Suppressor macrophage treated with lipopolysaccharide for 4 hours (primary cell): ENCODE measurements at regions not wholly inside any gene's neighbourhood (a gene's known extent, or its start where the extent isn't known, plus 50 kb on each side); places are given as distances from the start of the nearest gene placed in this dataset.

Source experiments
- DNase-seq: peaks from one replicate; pipeline ENCODE4 v3.0.0-alpha.2; 2020

- no peak for DNase-seq
Measured at GRCh38 chr2:47234456-47234855, 58.1 kb upstream of the CALM2 start.

- DNase-seq = no peak
Measured at GRCh38 chr2:47232738-47233415, 56.6 kb upstream of the CALM2 start.

- DNase-seq = no peak
Measured at GRCh38 chr2:47230418-47230817, 54.1 kb upstream of the CALM2 start.

GRCh38 chr2:47227532-47228279, 51.4 kb upstream of the CALM2 start:
- no peak for DNase-seq

GRCh38 chr2:47226923-47227220, 50.6 kb upstream of the CALM2 start:
- DNase-seq = no peak

DNA sequence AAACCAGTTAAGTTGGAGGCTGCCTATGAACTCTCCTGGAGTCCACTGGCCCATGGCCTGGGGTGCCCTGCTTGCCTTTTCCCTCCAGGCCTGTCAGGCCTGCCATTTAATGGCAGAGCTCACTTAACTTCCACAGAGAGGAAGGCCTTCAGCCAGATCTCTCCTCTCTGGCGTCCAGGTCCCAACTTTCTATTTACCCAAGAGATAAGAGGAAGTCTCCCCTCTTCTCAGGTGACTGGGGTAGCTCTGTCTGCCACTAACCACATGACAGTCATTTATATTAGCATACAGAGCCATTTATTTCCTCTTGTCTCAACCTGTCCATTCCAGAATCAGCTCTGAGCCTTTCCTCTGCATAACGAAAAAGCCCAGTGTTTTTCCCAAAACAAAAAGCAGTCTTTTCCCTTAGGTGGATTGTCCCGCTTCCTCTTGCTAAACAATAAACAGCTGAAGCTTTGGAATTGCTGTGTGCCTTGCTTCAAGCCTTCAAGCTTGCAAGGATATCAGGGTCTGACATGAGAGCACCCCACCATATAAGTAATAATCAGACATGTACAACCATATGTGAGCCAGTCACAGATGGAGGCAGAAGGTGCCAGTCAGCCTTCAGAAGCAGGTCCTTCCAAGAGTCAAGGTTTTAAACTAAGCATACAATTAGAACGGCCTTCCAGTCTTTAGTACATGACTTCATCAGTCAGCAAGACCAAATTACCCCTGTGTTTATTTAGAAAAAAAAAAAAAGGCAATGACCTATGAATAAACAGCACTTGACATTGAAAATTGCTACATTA, 50.0 kb upstream of the CALM2 start:
- no peak for DNase-seq
